ENCODE measurements at regions not wholly inside any gene's neighbourhood (a gene's known extent, or its start where the extent isn't known, plus 50 kb on each side); places are given as distances from the start of the nearest gene placed in this dataset.

DNA sequence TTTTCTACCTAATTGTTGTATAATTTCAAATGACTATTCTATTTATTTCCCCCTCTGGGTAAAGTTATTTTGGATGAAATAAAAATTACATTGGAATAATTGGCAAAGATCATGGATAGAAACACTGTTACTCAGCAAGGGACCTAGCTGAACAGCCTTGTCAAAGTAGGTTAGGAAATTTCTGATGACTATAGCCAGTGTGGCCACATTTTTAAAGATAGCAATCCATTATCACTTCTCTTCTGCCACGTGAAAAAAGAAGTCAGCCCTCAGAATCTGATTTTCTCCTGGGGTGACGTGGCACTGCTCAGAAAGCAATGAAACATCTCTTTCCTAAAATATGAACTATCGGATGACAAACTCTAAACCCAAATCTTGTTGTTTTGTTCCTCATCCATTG lies 784.2 kb upstream of the RIOK2 start:
- WGBS: 71% methylated on average over 3 of the region's 3 CpGs
- DNase-seq (ENCODE audit: extremely low spot score): no peak
- Histone ChIP-seq H3K36me3 (no peaks in the 10 kb centered on the region), H3K9me3 (no peaks in the 10 kb centered on the region), H3K4me1 (no peaks in the 10 kb centered on the region), H3K4me3 (no peak overlapping the region), H3K27ac (replicated peaks in 1 of 4) (no peak overlapping the region), H3K27me3 (no peaks in the 10 kb centered on the region)
- intact Hi-C loops (cut with DNase I): no loop called here
- no peak for TF ChIP-seq POLR2AphosphoS5 (IDR thresholded peaks at IDR 0.05)
- TF ChIP-seq, protein P1, sequence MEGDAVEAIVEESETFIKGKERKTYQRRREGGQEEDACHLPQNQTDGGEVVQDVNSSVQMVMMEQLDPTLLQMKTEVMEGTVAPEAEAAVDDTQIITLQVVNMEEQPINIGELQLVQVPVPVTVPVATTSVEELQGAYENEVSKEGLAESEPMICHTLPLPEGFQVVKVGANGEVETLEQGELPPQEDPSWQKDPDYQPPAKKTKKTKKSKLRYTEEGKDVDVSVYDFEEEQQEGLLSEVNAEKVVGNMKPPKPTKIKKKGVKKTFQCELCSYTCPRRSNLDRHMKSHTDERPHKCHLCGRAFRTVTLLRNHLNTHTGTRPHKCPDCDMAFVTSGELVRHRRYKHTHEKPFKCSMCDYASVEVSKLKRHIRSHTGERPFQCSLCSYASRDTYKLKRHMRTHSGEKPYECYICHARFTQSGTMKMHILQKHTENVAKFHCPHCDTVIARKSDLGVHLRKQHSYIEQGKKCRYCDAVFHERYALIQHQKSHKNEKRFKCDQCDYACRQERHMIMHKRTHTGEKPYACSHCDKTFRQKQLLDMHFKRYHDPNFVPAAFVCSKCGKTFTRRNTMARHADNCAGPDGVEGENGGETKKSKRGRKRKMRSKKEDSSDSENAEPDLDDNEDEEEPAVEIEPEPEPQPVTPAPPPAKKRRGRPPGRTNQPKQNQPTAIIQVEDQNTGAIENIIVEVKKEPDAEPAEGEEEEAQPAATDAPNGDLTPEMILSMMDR (IDR thresholded peaks at IDR 0.05): no peak
- TF ChIP-seq POLR2A (IDR thresholded peaks at IDR 0.05; ENCODE audit: low read depth): no peak
- no peak for TF ChIP-seq EP300 (IDR thresholded peaks at IDR 0.05)

DNA sequence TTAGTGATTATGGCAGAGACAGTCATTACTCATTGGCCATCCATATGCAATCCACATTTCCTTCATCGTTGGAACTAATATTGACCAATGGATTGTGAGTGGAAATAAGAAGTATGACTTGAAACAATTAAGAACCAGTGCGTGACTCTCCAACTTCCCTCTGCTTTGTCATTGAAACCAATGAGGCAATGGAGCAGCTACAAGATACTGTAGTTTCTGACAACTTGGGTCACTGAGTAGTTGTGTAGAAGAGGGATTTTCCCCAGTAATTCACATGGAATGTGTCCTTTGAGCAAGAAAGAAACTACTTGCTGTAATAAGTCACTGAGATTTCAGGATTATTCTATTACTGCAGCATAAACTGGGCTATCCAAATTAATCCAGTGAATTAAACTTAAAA lies 785.3 kb upstream of the RIOK2 start:
- H3K27ac ChIP-seq (replicated peaks in 1 of 4): no peak overlapping the region
- DNase-seq (ENCODE audit: extremely low spot score): no peak
- TF ChIP-seq POLR2A (IDR thresholded peaks at IDR 0.05; ENCODE audit: low read depth) (no peak), EP300 (IDR thresholded peaks at IDR 0.05) (no peak), POLR2AphosphoS5 (IDR thresholded peaks at IDR 0.05) (no peak)
- TF ChIP-seq, protein P1 (IDR thresholded peaks at IDR 0.05): no peak
- H3K4me3 ChIP-seq: no peak overlapping the region
- H3K36me3 ChIP-seq: no peaks in the 10 kb centered on the region
- H3K27me3 ChIP-seq: no peaks in the 10 kb centered on the region
- 94% methylated on average over 2 of the region's 2 CpGs for WGBS
- H3K9me3 ChIP-seq: no peaks in the 10 kb centered on the region
- intact Hi-C loops (cut with DNase I): no loop called here
- no peaks in the 10 kb centered on the region for H3K4me1 ChIP-seq

DNA sequence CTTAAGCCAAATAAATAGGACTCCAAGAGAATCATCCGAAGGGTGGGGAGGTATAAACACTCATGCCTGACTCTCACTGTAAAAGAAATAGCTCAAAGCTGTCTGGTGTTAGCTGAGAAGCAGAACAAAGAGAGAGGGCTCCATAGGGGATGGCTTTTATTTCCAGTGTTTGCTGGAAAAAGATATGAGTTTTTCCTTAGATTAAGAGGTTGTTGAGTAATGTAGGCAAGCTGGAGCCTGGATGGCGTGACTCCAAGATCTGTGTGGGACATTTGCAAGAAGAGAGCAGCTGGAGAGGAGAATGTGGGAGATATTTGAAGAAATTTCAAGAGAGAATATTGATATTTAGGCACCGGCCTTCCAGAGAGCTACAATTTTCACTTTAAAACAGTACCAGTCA lies 793.7 kb upstream of the RGMB start:
- whole genome bisulfite sequencing: 60% methylated on average over 3 of the region's 3 CpGs
- Histone ChIP-seq H3K27me3 (no peaks in the 10 kb centered on the region), H3K27ac (replicated peaks in 1 of 4) (no peak overlapping the region), H3K4me1 (no peaks in the 10 kb centered on the region), H3K9me3 (no peaks in the 10 kb centered on the region), H3K4me3 (no peak overlapping the region), H3K36me3 (no peaks in the 10 kb centered on the region)
- TF ChIP-seq POLR2A (IDR thresholded peaks at IDR 0.05; ENCODE audit: low read depth) (no peak), EP300 (IDR thresholded peaks at IDR 0.05) (no peak), POLR2AphosphoS5 (IDR thresholded peaks at IDR 0.05) (no peak)
- TF ChIP-seq, protein P1 (IDR thresholded peaks at IDR 0.05): no peak
- intact Hi-C loops (cut with DNase I): no loop called here
- no peak for DNase-seq (ENCODE audit: extremely low spot score)

GRCh38 chr5:97980291-97980690 lies 793.2 kb upstream of the RGMB start:
- DNase-seq (ENCODE audit: extremely low spot score): no peak
- Histone ChIP-seq H3K4me1 (no peaks in the 10 kb centered on the region), H3K36me3 (no peaks in the 10 kb centered on the region), H3K9me3 (no peaks in the 10 kb centered on the region), H3K27me3 (no peaks in the 10 kb centered on the region), H3K27ac (replicated peaks in 1 of 4) (no peak overlapping the region), H3K4me3 (no peak overlapping the region)
- WGBS: 97% methylated on average over 1 of the region's 1 CpG
- intact Hi-C loops (cut with DNase I): no loop called here
- TF ChIP-seq POLR2A (IDR thresholded peaks at IDR 0.05; ENCODE audit: low read depth) (no peak), EP300 (IDR thresholded peaks at IDR 0.05) (no peak), POLR2AphosphoS5 (IDR thresholded peaks at IDR 0.05) (no peak)
- TF ChIP-seq, protein P1 (IDR thresholded peaks at IDR 0.05): no peak

GRCh38 chr5:97986069-97986468 lies 787.4 kb upstream of the RGMB start:
- no peaks in the 10 kb centered on the region for H3K4me1 ChIP-seq
- H3K27me3 ChIP-seq: no peaks in the 10 kb centered on the region
- DNase-seq (ENCODE audit: extremely low spot score): no peak
- intact Hi-C loops (cut with DNase I): no loop called here
- TF ChIP-seq POLR2AphosphoS5 (IDR thresholded peaks at IDR 0.05): no peak
- no peaks in the 10 kb centered on the region for H3K9me3 ChIP-seq
- no peak overlapping the region for H3K4me3 ChIP-seq
- H3K36me3 ChIP-seq: no peaks in the 10 kb centered on the region
- 80% methylated on average over 4 of the region's 4 CpGs for WGBS
- H3K27ac ChIP-seq (replicated peaks in 1 of 4): no peak overlapping the region
